ENCODE measurements at regions not wholly inside any gene's neighbourhood (a gene's known extent, or its start where the extent isn't known, plus 50 kb on each side); places are given as distances from the start of the nearest gene placed in this dataset.

DNA sequence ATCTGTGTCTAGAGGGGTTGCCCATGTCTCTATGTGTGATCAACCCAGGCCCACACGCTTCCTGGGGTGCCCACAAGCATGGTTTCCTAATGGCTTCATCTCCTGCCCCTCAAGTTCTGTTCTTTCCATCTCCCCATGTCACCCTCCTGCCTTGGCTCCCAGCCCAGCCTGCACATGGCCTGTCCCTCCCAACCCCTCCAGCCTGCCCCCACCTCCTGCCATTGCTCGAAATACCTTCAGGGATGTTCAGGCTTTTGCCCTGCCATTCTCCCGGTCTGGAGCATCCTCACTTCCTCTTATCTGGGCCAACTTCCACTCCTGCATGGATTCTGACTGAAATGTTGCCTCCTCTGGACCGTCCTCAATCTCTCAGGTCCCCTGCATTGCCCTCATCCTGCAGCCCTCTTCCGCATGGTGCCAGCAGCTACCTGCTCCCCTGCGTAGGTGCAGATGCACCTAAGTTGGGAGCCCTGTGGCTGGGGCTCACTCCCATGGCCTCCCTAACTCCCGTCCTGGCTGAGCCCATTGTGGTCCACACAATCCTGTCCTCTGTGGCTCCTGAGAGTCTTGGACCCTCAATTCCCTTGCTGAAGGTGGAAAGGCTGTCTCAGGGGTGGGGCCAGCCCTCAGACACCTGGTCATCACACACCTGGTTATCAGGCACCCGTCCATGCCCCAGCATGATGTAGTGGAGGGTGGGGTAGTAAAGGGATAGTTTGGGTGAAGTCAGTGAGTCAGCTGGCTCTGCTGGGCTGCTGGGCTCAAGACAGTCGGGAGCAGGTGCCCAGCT is 152.1 kb downstream of the URI1 start:
- CTCF ChIA-PET: interaction anchor here (0.5 kb wide), 1 partner anchor 171 kb away, joined by 3 read pairs; no protein-coding TSS in a partner anchor
- Mint-ChIP-seq H3K9me3 (ENCODE audit: unreplicated experiment) (peaks cover 20% of the 10 kb centered on the region), H3K27ac (ENCODE audit: low read depth, unreplicated experiment) (no peak overlapping the region), H3K36me3 (ENCODE audit: insufficient read depth, unreplicated experiment) (no peaks in the 10 kb centered on the region), H3K4me3 (ENCODE audit: unreplicated experiment) (no peak overlapping the region), H3K4me1 (ENCODE audit: insufficient read depth, unreplicated experiment) (no peaks in the 10 kb centered on the region), H3K27me3 (ENCODE audit: insufficient read depth, unreplicated experiment) (no peaks in the 10 kb centered on the region)
- POLR2A ChIA-PET: no interaction called here
- no TSS peak for BruUV-seq (replicated peaks)
- intact Hi-C loops (cut with micrococcal nuclease): no loop called here
- DNase-seq (ENCODE audit: unreplicated experiment): no peak
- TF ChIP-seq, protein P1, sequence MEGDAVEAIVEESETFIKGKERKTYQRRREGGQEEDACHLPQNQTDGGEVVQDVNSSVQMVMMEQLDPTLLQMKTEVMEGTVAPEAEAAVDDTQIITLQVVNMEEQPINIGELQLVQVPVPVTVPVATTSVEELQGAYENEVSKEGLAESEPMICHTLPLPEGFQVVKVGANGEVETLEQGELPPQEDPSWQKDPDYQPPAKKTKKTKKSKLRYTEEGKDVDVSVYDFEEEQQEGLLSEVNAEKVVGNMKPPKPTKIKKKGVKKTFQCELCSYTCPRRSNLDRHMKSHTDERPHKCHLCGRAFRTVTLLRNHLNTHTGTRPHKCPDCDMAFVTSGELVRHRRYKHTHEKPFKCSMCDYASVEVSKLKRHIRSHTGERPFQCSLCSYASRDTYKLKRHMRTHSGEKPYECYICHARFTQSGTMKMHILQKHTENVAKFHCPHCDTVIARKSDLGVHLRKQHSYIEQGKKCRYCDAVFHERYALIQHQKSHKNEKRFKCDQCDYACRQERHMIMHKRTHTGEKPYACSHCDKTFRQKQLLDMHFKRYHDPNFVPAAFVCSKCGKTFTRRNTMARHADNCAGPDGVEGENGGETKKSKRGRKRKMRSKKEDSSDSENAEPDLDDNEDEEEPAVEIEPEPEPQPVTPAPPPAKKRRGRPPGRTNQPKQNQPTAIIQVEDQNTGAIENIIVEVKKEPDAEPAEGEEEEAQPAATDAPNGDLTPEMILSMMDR (IDR thresholded peaks at IDR 0.05; ENCODE audit: unreplicated experiment): no peak

DNA sequence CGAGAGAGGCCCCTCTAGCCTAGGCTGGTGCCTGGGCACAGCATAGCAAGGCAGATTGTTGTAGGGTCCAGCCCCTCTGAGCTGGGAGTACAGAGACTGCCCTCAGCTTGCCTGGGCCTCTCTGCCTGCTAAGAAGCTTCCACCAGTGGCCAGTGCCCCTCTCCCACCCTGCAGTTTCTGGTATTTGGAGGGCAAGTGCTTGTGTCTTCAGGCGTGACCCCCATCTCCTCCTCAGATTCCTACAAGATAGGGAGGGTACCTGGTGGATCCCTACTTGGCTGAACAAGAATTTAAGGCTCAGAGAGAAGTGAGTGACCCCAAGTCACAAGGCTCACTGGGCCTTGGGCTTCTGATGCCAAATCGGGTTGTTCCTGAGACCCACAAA is 152.7 kb downstream of the URI1 start:
- H3K27ac Mint-ChIP-seq (ENCODE audit: low read depth, unreplicated experiment): no peak overlapping the region
- ChIA-PET POLR2A (no interaction called here), CTCF (interaction anchor here (0.5 kb wide), 1 partner anchor 170 kb away, joined by 3 read pairs; no protein-coding TSS in a partner anchor)
- no peaks in the 10 kb centered on the region for H3K4me1 Mint-ChIP-seq (ENCODE audit: insufficient read depth, unreplicated experiment)
- no peaks in the 10 kb centered on the region for H3K36me3 Mint-ChIP-seq (ENCODE audit: insufficient read depth, unreplicated experiment)
- TF ChIP-seq, protein P1 (IDR thresholded peaks at IDR 0.05; ENCODE audit: unreplicated experiment): no peak
- no peaks in the 10 kb centered on the region for H3K27me3 Mint-ChIP-seq (ENCODE audit: insufficient read depth, unreplicated experiment)
- peaks cover 20% of the 10 kb centered on the region for H3K9me3 Mint-ChIP-seq (ENCODE audit: unreplicated experiment)
- intact Hi-C loops (cut with micrococcal nuclease): no loop called here
- no peak overlapping the region for H3K4me3 Mint-ChIP-seq (ENCODE audit: unreplicated experiment)
- BruUV-seq (replicated peaks): no TSS peak
- DNase-seq (ENCODE audit: unreplicated experiment): no peak

- BruUV-seq (replicated peaks): no TSS peak
- H3K27ac Mint-ChIP-seq (ENCODE audit: low read depth, unreplicated experiment): no peak overlapping the region
- DNase-seq (ENCODE audit: unreplicated experiment): no peak
- peaks cover 20% of the 10 kb centered on the region for H3K9me3 Mint-ChIP-seq (ENCODE audit: unreplicated experiment)
- no peak overlapping the region for H3K4me3 Mint-ChIP-seq (ENCODE audit: unreplicated experiment)
- ChIA-PET CTCF (no interaction called here), POLR2A (no interaction called here)
- intact Hi-C loops (cut with micrococcal nuclease): no loop called here
- TF ChIP-seq, protein P1 (IDR thresholded peaks at IDR 0.05; ENCODE audit: unreplicated experiment): no peak
- no peaks in the 10 kb centered on the region for H3K27me3 Mint-ChIP-seq (ENCODE audit: insufficient read depth, unreplicated experiment)
- H3K36me3 Mint-ChIP-seq (ENCODE audit: insufficient read depth, unreplicated experiment): no peaks in the 10 kb centered on the region
- no peaks in the 10 kb centered on the region for H3K4me1 Mint-ChIP-seq (ENCODE audit: insufficient read depth, unreplicated experiment)
Measured at GRCh38 chr19:30095171-30095570, 153.1 kb downstream of the URI1 start.

- H3K9me3 Mint-ChIP-seq (ENCODE audit: unreplicated experiment): peaks cover 20% of the 10 kb centered on the region
- no peaks in the 10 kb centered on the region for H3K4me1 Mint-ChIP-seq (ENCODE audit: insufficient read depth, unreplicated experiment)
- TF ChIP-seq, protein P1 (IDR thresholded peaks at IDR 0.05; ENCODE audit: unreplicated experiment): no peak
- H3K27me3 Mint-ChIP-seq (ENCODE audit: insufficient read depth, unreplicated experiment): no peaks in the 10 kb centered on the region
- no peak overlapping the region for H3K27ac Mint-ChIP-seq (ENCODE audit: low read depth, unreplicated experiment)
- POLR2A ChIA-PET: no interaction called here
- DNase-seq (ENCODE audit: unreplicated experiment): no peak
- intact Hi-C loops (cut with micrococcal nuclease): no loop called here
- no peaks in the 10 kb centered on the region for H3K36me3 Mint-ChIP-seq (ENCODE audit: insufficient read depth, unreplicated experiment)
- CTCF ChIA-PET: interaction anchor here (0.7 kb wide), 1 partner anchor 168 kb away, joined by 3 read pairs; no protein-coding TSS in a partner anchor
- BruUV-seq (replicated peaks): no TSS peak
- H3K4me3 Mint-ChIP-seq (ENCODE audit: unreplicated experiment): no peak overlapping the region
Measured at GRCh38 chr19:30096596-30097370, 154.7 kb downstream of the URI1 start.
